Sigmoid colon (tissue), 6 donors: ENCODE measurements at regions not wholly inside any gene's neighbourhood (a gene's known extent, or its start where the extent isn't known, plus 50 kb on each side); places are given as distances from the start of the nearest gene placed in this dataset.

Experiments used
- DNase-seq: peaks from one replicate; pipeline ENCODE4 v3.0.0-alpha.2; 2019
- H3K27ac ChIP-seq, 4 donors: fragments of 200-600 bp; sonication (generic); one replicate each; pipeline ENCODE4 v1.5.1; 2016 to 2019; ENCODE audit warnings: mild to moderate bottlenecking in 1 of 4
- H3K27me3 ChIP-seq, 3 donors: fragments of 200-600 bp; sonication (generic); one replicate each; pipeline ENCODE4 v1.5.1; 2019; ENCODE audit warnings: mild to moderate bottlenecking in 1 of 3
- H3K36me3 ChIP-seq, 4 donors: fragments of 200-600 bp; sonication (generic); one replicate each; pipeline ENCODE4 v1.5.1; 2016 to 2019
- H3K4me1 ChIP-seq, 4 donors: fragments of 200-600 bp; sonication (generic); one replicate each; pipeline ENCODE4 v1.5.1; 2017 to 2019
- H3K4me3 ChIP-seq, 4 donors: fragments of 200-600 bp; sonication (generic); one replicate each; pipeline ENCODE4 v1.5.1; 2017 to 2019; ENCODE audit warnings: mild to moderate bottlenecking in 2 of 4, moderate library complexity in 1 of 4
- H3K9me3 ChIP-seq, 4 donors: fragments of 200-600 bp in 3 of 4; sonication (generic) in 3 of 4; one replicate each; pipeline versions ENCODE4 v1.5.1 to v1.6.1; 2013 to 2019
- EP300 ChIP-seq, 4 donors: sonication (generic); formaldehyde crosslinking; IDR thresholded peaks; one replicate each; pipeline ENCODE4 v1.6.1; 2017; ENCODE audit warnings: antibody characterized with exemption in 4 of 4
- POLR2A ChIP-seq, 2 donors: fragments of 450-650 bp; IDR thresholded peaks; one replicate each; pipeline ENCODE4 v1.6.1; 2016; ENCODE audit warnings: antibody characterized with exemption in 2 of 2, mild to moderate bottlenecking in 2 of 2, moderate library complexity in 2 of 2
- POLR2AphosphoS5 ChIP-seq, 4 donors: sonication (generic); formaldehyde crosslinking; IDR thresholded peaks; one replicate each; pipeline ENCODE4 v1.6.1; 2017; ENCODE audit warnings: antibody characterized with exemption in 4 of 4
- WGBS, 2 donors: extraction: QIAGEN DNeasy Blood & Tissue Kit; methylation state at CpG; one replicate each; pipeline ENCODE4 v1.1.7; 2013; 5-methylcytosine and 5-hydroxymethylcytosine counted together
- intact Hi-C: fragments of 100-400 bp; cut with DNase I; formaldehyde crosslinking; loops from one replicate; pipeline ENCODE4 v1.15.1; 2023
- TF ChIP-seq, protein P1 (sequence below), 4 experiments: fragments of 450-650 bp in 3 of 4; fragments of 200-600 bp in 1 of 4; IDR thresholded peaks; one replicate each; pipeline ENCODE4 v1.5.1; 2016 to 2019; ENCODE audit warnings: antibody characterized with exemption in 4 of 4, mild to moderate bottlenecking in 3 of 4, moderate library complexity in 2 of 4
- donor health status: healthy with polysubstance abuse.
- donor health status: healthy.

DNA sequence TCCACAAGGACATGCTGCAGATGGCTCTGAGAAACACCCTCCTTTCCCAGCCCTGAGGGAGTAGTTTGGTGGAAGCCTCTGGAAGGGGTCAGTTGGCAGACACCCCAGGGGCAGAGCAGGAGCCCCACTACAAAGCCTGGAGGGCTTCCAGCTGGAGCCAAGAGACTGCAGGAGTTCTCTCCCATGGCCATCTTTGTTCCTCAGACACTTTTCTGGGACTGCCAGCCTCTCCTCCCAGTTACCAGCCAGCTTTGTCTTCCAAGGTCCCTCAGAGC is 91.0 kb upstream of the PJA1 start:
- TF ChIP-seq POLR2A (IDR thresholded peaks at IDR 0.05) (no peak), POLR2AphosphoS5 (IDR thresholded peaks at IDR 0.05) (no peak), EP300 (IDR thresholded peaks at IDR 0.05) (no peak)
- TF ChIP-seq, protein P1, sequence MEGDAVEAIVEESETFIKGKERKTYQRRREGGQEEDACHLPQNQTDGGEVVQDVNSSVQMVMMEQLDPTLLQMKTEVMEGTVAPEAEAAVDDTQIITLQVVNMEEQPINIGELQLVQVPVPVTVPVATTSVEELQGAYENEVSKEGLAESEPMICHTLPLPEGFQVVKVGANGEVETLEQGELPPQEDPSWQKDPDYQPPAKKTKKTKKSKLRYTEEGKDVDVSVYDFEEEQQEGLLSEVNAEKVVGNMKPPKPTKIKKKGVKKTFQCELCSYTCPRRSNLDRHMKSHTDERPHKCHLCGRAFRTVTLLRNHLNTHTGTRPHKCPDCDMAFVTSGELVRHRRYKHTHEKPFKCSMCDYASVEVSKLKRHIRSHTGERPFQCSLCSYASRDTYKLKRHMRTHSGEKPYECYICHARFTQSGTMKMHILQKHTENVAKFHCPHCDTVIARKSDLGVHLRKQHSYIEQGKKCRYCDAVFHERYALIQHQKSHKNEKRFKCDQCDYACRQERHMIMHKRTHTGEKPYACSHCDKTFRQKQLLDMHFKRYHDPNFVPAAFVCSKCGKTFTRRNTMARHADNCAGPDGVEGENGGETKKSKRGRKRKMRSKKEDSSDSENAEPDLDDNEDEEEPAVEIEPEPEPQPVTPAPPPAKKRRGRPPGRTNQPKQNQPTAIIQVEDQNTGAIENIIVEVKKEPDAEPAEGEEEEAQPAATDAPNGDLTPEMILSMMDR (IDR thresholded peaks at IDR 0.05): no peak
- intact Hi-C loops: no loop called here
- Histone ChIP-seq H3K9me3 (no peaks in the 10 kb centered on the region), H3K36me3 (no peaks in the 10 kb centered on the region), H3K27ac (no peak overlapping the region), H3K4me1 (peaks cover 0 to 9% (median 0%) of the 10 kb centered on the region in 4 donors), H3K27me3 (peaks cover 0 to 3% (median 0%) of the 10 kb centered on the region in 3 donors), H3K4me3 (no peak overlapping the region)
- DNase-seq: no peak

DNA sequence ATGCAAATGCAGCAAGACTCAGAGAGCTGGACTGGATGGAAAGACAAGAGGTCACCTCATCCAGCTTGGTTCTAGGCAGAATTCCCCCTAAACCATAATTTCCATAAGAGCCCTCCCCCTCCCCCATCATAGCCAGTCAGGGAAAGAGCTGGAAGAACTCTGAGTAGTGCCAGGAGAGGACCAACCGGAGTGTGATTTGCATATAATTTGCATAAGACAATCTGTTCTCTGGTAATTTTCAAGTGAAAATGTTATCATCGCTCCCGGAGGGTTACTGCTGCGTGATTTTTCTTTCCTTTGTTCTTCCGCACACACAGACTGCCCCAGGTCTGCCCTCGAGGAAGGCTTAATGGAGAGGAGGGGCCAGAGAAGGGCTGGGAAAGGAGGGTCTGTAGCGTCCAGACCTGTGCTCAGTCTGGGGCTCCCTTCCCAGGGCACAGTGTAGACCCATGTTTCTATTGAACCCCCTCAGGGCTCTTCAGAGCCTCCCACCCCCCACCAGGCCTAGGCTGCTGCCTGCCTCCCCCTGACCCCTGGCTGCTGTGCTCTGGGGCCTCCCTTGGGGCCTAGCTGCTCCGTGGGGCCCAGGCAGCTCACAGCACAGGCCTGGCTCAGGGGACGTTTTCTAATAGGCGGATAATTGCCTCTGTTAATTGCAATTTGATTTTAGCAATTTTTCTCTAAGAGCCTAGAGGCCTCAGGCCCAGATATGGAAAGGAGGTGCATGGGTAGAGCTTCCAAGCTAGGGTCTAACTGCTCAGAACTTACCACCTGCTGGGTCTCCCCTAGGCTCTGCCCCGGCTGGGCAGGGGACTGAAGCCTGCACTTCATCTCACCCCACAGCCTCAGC is 90.4 kb upstream of the PJA1 start:
- no peak overlapping the region for H3K27ac ChIP-seq
- peaks cover 0 to 9% (median 0%) of the 10 kb centered on the region in 4 donors for H3K4me1 ChIP-seq
- no peaks in the 10 kb centered on the region for H3K36me3 ChIP-seq
- TF ChIP-seq POLR2AphosphoS5 (IDR thresholded peaks at IDR 0.05): no peak
- TF ChIP-seq POLR2A (IDR thresholded peaks at IDR 0.05): no peak
- TF ChIP-seq, protein P1 (IDR thresholded peaks at IDR 0.05): no peak
- TF ChIP-seq EP300 (IDR thresholded peaks at IDR 0.05): no peak
- 81 to 88% methylated on average over 11 of the region's 11 CpGs for WGBS, 2 donors
- no peaks in the 10 kb centered on the region for H3K9me3 ChIP-seq
- intact Hi-C loops: no loop called here
- H3K27me3 ChIP-seq: peaks cover 0 to 3% (median 0%) of the 10 kb centered on the region in 3 donors
- H3K4me3 ChIP-seq: no peak overlapping the region
- no peak for DNase-seq

DNA sequence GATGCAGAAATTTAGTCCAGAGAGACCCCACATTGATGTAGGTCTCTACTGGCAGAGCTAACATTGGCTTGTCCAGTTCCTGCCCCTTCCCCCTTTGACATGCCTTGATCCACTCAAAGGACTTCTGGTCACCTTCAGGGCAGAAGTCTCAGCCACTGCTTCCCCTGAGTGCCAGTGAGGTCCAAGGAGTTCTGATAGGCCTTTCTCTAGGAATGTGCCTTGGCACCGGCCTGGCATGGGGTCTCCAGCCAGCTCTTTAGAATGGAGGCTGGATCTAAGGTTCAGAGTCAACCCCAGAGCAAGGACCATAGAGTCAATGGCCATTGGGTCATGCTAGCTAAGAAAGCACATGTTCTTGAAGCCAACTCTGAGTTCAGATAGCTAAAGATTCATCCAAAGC is 88.6 kb upstream of the PJA1 start:
- H3K9me3 ChIP-seq: no peaks in the 10 kb centered on the region

DNA sequence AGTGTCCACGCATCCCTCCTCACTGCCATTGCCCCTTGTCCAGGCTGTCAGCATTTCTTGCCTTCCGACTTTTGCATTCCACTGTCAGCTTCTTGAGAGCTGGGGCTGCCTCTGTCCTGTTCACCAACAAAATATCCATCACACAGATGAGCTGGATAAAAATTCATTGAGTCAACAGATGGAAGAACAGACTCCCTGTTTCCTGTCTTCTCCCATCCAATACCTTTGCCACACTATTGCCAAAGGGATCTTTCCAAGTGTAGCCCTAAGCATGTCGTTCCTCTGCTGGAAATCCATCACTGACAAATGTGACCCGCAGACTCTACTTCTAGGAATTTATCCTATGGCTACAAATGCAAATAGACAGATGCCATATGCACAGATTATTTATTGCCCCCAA is 78.0 kb upstream of the PJA1 start:
- TF ChIP-seq, protein P1 (IDR thresholded peaks at IDR 0.05): no peak
- no peak for TF ChIP-seq EP300 (IDR thresholded peaks at IDR 0.05)
- no peak for TF ChIP-seq POLR2AphosphoS5 (IDR thresholded peaks at IDR 0.05)
- no peak for TF ChIP-seq POLR2A (IDR thresholded peaks at IDR 0.05)
- Histone ChIP-seq H3K4me3 (no peak overlapping the region), H3K4me1 (peaks cover 0 to 8% (median 7%) of the 10 kb centered on the region in 4 donors), H3K36me3 (no peaks in the 10 kb centered on the region), H3K9me3 (no peaks in the 10 kb centered on the region), H3K27me3 (no peaks in the 10 kb centered on the region), H3K27ac (no peak overlapping the region)
- 85 to 90% methylated on average over 4 of the region's 4 CpGs for WGBS, 2 donors
- no peak for DNase-seq
- intact Hi-C loops: no loop called here

More for the DNA sequence above, 88.6 kb upstream of the PJA1 start:
- Histone ChIP-seq H3K27ac (no peak overlapping the region), H3K4me3 (no peak overlapping the region), H3K27me3 (peaks cover 0 to 3% (median 0%) of the 10 kb centered on the region in 3 donors), H3K36me3 (no peaks in the 10 kb centered on the region), H3K4me1 (peaks cover 0 to 9% (median 0%) of the 10 kb centered on the region in 4 donors)
- TF ChIP-seq, protein P1 (IDR thresholded peaks at IDR 0.05): no peak
- DNase-seq: no peak
- 88 to 95% methylated on average over 1 of the region's 1 CpG for WGBS, 2 donors
- intact Hi-C loops: no loop called here

DNA sequence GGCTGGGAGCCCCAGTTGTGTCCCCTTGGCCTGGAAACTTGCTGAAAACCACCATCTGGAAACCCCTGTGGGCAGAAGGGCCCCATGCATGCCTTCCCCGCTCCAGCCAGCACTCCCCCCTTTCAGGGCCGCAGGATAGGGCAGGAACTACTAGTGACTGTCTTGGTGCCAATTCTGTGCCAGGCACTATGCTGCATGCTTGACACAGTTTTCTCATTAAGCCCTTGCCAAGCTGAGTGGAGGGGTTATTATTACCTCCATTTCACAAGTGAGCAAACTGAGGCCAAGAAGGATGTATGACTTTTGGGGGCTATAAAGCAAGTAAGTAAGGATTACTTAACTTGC is 73.6 kb upstream of the PJA1 start:
- intact Hi-C loops: loop anchor here (5.0 kb wide), 1 partner anchor 38 kb away; no protein-coding TSS in a partner anchor
- no peak overlapping the region for H3K4me3 ChIP-seq
- H3K4me1 ChIP-seq: peaks cover 0 to 25% (median 12%) of the 10 kb centered on the region in 4 donors
- peak overlapping the region; percentile 52 to 70 (median 64) for H3K27ac ChIP-seq
- WGBS, 2 donors: 50 to 91% methylated on average over 2 of the region's 2 CpGs
- no peak for TF ChIP-seq EP300 (IDR thresholded peaks at IDR 0.05)
- TF ChIP-seq, protein P1 (IDR thresholded peaks at IDR 0.05): no peak
- TF ChIP-seq POLR2A (IDR thresholded peaks at IDR 0.05): no peak
- no peak for TF ChIP-seq POLR2AphosphoS5 (IDR thresholded peaks at IDR 0.05)
- H3K27me3 ChIP-seq: no peaks in the 10 kb centered on the region
- H3K36me3 ChIP-seq: no peaks in the 10 kb centered on the region
- no peaks in the 10 kb centered on the region for H3K9me3 ChIP-seq
- DNase-seq: no peak
